GM12878 (cell line): ENCODE measurements at regions not wholly inside any gene's neighbourhood (a gene's known extent, or its start where the extent isn't known, plus 50 kb on each side); places are given as distances from the start of the nearest gene placed in this dataset.

ENCODE experiments used
- ATAC-seq: fragments of 200-7000 bp; cut with Tn5 transposase; 3 replicates; pipeline ENCODE4 v1.9.1; 2020; ENCODE audit warnings: mild to moderate bottlenecking, moderate library complexity
- BruUV-seq: library from RNA; stranded (reverse); fragments of 400-500 nt; replicated peaks from 2 replicates; lab custom pipeline; 2021; lab: Mats Ljungman, UMichigan
- CTCF ChIA-PET: fragments of 300-600 bp; sonication (Branson Sonifier 250); formaldehyde crosslinking; extraction: SDS; loops from one replicate; lab custom pipeline; 2021; ENCODE audit warnings: inconsistent platforms; lab: Yijun Ruan, JAX
- POLR2A ChIA-PET: fragments of 350-600 bp; formaldehyde crosslinking; extraction: SDS; loops from one replicate; lab custom pipeline; 2021; ENCODE audit warnings: inconsistent platforms; lab: Charles Lee
- RAD21 ChIA-PET: fragments of 300-600 bp; sonication (Branson Sonifier 250); formaldehyde crosslinking; loops from one replicate; lab custom pipeline; 2023; ENCODE audit warnings: antibody characterized with exemption; ENCODE audit not compliant: unreplicated experiment; lab: Charles Lee
- SMC1A ChIA-PET: fragments of 300-600 bp; sonication (Branson Sonifier 250); formaldehyde crosslinking; loops from one replicate; lab custom pipeline; 2023; ENCODE audit not compliant: unreplicated experiment, uncharacterized antibody; lab: Charles Lee
- DNase-seq: peaks from one replicate; pipeline ENCODE4 v3.0.0-alpha.2; 2011; ENCODE audit warnings: low read depth, low spot score
- FAIRE-seq: peaks from 3 replicates; lab custom pipeline; 2011; peaks lifted over from hg19 to GRCh38; lab: Jason Lieb, UNC
- H2AFZ ChIP-seq: 2 replicates; pipeline ENCODE4 v1.6.0; 2011; ENCODE audit warnings: low read depth, low read length, control low read depth; ENCODE audit not compliant: control insufficient read depth
- H3K27ac ChIP-seq: 2 replicates; pipeline ENCODE4 v1.5.1; 2011; ENCODE audit warnings: control low read depth; ENCODE audit not compliant: control insufficient read depth, insufficient read depth
- H3K27me3 ChIP-seq, 2 experiments: replicated peaks in 1 of 2; 2 replicates each; pipeline versions ENCODE4 v1.6.0 to v1.6.1; 2011; ENCODE audit warnings: low read length in 1 of 2; ENCODE audit not compliant: control insufficient read depth in 2 of 2, insufficient read depth in 2 of 2
- H3K36me3 ChIP-seq, 2 experiments: 2 replicates each; pipeline ENCODE4 v1.5.1; 2011; ENCODE audit warnings: low read length in 1 of 2; ENCODE audit not compliant: control insufficient read depth in 2 of 2, insufficient read depth in 2 of 2
- H3K4me1 ChIP-seq: 2 replicates; pipeline ENCODE4 v1.6.1; 2011; ENCODE audit warnings: mild to moderate bottlenecking, low read length, moderate library complexity, mixed read lengths; ENCODE audit not compliant: control insufficient read depth, insufficient read depth
- H3K4me2 ChIP-seq: 2 replicates; pipeline ENCODE4 v1.6.0; 2011; ENCODE audit warnings: control low read depth; ENCODE audit not compliant: control insufficient read depth, insufficient read depth
- H3K4me3 ChIP-seq: fragments of 200-600 bp; sonication (generic); 2 replicates; pipeline ENCODE4 v1.5.1; 2016
- H3K79me2 ChIP-seq: 2 replicates; pipeline ENCODE4 v1.6.0; 2011; ENCODE audit warnings: low read length; ENCODE audit not compliant: control insufficient read depth, insufficient read depth
- H3K9ac ChIP-seq: 2 replicates; pipeline ENCODE4 v1.8.0; 2011; ENCODE audit warnings: low read length, control low read depth, mixed read lengths; ENCODE audit not compliant: control insufficient read depth, insufficient read depth
- H3K9me3 ChIP-seq: replicated peaks from 3 replicates; pipeline ENCODE4 v1.5.1; 2011; ENCODE audit warnings: mild to moderate bottlenecking, low read length; ENCODE audit not compliant: control insufficient read depth, insufficient read depth
- H4K20me1 ChIP-seq: 2 replicates; pipeline ENCODE4 v1.6.0; 2011; ENCODE audit not compliant: control insufficient read depth, insufficient read depth
- BRCA1 ChIP-seq: IDR thresholded peaks from 2 replicates; pipeline ENCODE4 v1.6.1; 2011; ENCODE audit warnings: low read depth, low read length, improper control_type of control experiment
- CREB1 ChIP-seq: IDR thresholded peaks from 2 replicates; pipeline ENCODE4 v1.6.1; 2012; ENCODE audit warnings: low read depth, mild to moderate bottlenecking, inconsistent platforms
- ELK1 ChIP-seq: IDR thresholded peaks from 2 replicates; pipeline ENCODE4 v1.6.1; 2012; ENCODE audit warnings: low read depth, low read length, improper control_type of control experiment
- IKZF2 ChIP-seq, 2 experiments: fragments of 450-650 bp; IDR thresholded peaks; 2 replicates each; pipeline ENCODE4 v1.6.1; 2017; ENCODE audit warnings: mild to moderate bottlenecking in 2 of 2, moderate library complexity in 2 of 2
- IRF5 ChIP-seq: fragments of 450-650 bp; IDR thresholded peaks from 2 replicates; pipeline ENCODE4 v1.6.1; 2017; ENCODE audit warnings: borderline replicate concordance
- KDM1A ChIP-seq: fragments of 200-600 bp; sonication (generic); IDR thresholded peaks from 2 replicates; pipeline ENCODE4 v1.6.1; 2016; ENCODE audit warnings: borderline replicate concordance
- NFXL1 ChIP-seq: fragments of 450-650 bp; IDR thresholded peaks from 2 replicates; pipeline ENCODE4 v1.6.1; 2017; ENCODE audit warnings: antibody characterized with exemption, mild to moderate bottlenecking, borderline replicate concordance
- PAX5 ChIP-seq: IDR thresholded peaks from 2 replicates; pipeline ENCODE4 v1.6.1; 2011; ENCODE audit warnings: low read depth, low read length, borderline replicate concordance
- RBBP5 ChIP-seq: fragments of 200-600 bp; sonication (generic); conservative IDR thresholded peaks from 2 replicates; pipeline ENCODE4 v1.6.1; 2016
- RELA ChIP-seq: fragments of 450-650 bp; IDR thresholded peaks from 2 replicates; pipeline ENCODE4 v1.8.0; 2014; ENCODE audit warnings: borderline replicate concordance; ENCODE audit not compliant: partially characterized antibody
- SIN3A ChIP-seq: IDR thresholded peaks from 2 replicates; pipeline ENCODE4 v1.6.1; 2012; ENCODE audit warnings: low read depth, low read length, improper control_type of control experiment
- WGBS: methylation state at CpG from one replicate; pipeline ENCODE4 v1.1.6; 2016; ENCODE audit warnings: low lambda C conversion rate; ENCODE audit not compliant: insufficient replicate concordance, insufficient coverage; ENCODE audit errors: missing lambda C conversion rate; 5-methylcytosine and 5-hydroxymethylcytosine counted together
- in situ Hi-C: fragments of 300-500 bp; cut with MboI; formaldehyde crosslinking; loops from 9 replicates; pipeline ENCODE4 v1.14.3; 2018; ENCODE audit warnings: mixed read lengths
- intact Hi-C: fragments of 100-400 bp; cut with micrococcal nuclease; formaldehyde crosslinking; loops from one replicate; pipeline ENCODE4 v1.14.2; 2022; ENCODE audit not compliant: unreplicated experiment
- TF ChIP-seq, protein P1 (sequence below): fragments of 450-650 bp; IDR thresholded peaks from 2 replicates; pipeline ENCODE4 v1.6.1; 2018; ENCODE audit warnings: mild to moderate bottlenecking, low read depth, moderate library complexity; ENCODE audit not compliant: partially characterized antibody

- SMC1A ChIA-PET = interaction anchor here (0.7 kb wide), 1 partner anchor 64 kb away, joined by 3 read pairs; no protein-coding TSS in a partner anchor
- Histone ChIP-seq H3K36me3 (no peaks in the 10 kb centered on the region), H3K4me1 (no peaks in the 10 kb centered on the region), H3K79me2 (no peaks in the 10 kb centered on the region), H3K9me3 (no peaks in the 10 kb centered on the region), H3K4me2 (no peak overlapping the region), H3K4me3 (no peak overlapping the region), H3K27me3 (no peaks in the 10 kb centered on the region), H2AFZ (no peak overlapping the region), H3K27ac (no peak overlapping the region), H4K20me1 (no peaks in the 10 kb centered on the region), H3K9ac (no peak overlapping the region)
- CTCF ChIA-PET = no interaction called here
- no peak for TF ChIP-seq SIN3A
- POLR2A ChIA-PET = no interaction called here
- ATAC-seq = no peak
- WGBS = 0% methylated on average over 1 of the region's 1 CpG
- intact Hi-C loops = no loop called here
- in situ Hi-C loops = no loop called here
- RAD21 ChIA-PET = no interaction called here
- FAIRE-seq = no peak
- no peak for DNase-seq
- no TSS peak for BruUV-seq
Observed at GRCh38 chr4:170229006-170229405, 139.2 kb upstream of the AADAT start.

GRCh38 chr4:170227928-170228327, 138.2 kb upstream of the AADAT start:
- Histone ChIP-seq H3K36me3 (no peaks in the 10 kb centered on the region), H3K4me3 (no peak overlapping the region), H4K20me1 (no peaks in the 10 kb centered on the region), H3K9me3 (no peaks in the 10 kb centered on the region), H2AFZ (no peak overlapping the region), H3K27me3 (no peaks in the 10 kb centered on the region), H3K9ac (no peak overlapping the region), H3K4me2 (no peak overlapping the region), H3K79me2 (no peaks in the 10 kb centered on the region), H3K4me1 (no peaks in the 10 kb centered on the region), H3K27ac (no peak overlapping the region)
- in situ Hi-C loops = no loop called here
- 19% methylated on average over 2 of the region's 2 CpGs for WGBS
- ATAC-seq (no peak), DNase-seq (no peak), FAIRE-seq (no peak)
- no TSS peak for BruUV-seq
- intact Hi-C loops = no loop called here
- ChIA-PET SMC1A (no interaction called here), POLR2A (no interaction called here), RAD21 (no interaction called here), CTCF (interaction anchor here (0.9 to 1.4 kb wide), 2 partner anchors 25 to 31 kb away, joined by 3 read pairs; no protein-coding TSS in a partner anchor)
- no peak for TF ChIP-seq RELA
- TF ChIP-seq, protein P1, sequence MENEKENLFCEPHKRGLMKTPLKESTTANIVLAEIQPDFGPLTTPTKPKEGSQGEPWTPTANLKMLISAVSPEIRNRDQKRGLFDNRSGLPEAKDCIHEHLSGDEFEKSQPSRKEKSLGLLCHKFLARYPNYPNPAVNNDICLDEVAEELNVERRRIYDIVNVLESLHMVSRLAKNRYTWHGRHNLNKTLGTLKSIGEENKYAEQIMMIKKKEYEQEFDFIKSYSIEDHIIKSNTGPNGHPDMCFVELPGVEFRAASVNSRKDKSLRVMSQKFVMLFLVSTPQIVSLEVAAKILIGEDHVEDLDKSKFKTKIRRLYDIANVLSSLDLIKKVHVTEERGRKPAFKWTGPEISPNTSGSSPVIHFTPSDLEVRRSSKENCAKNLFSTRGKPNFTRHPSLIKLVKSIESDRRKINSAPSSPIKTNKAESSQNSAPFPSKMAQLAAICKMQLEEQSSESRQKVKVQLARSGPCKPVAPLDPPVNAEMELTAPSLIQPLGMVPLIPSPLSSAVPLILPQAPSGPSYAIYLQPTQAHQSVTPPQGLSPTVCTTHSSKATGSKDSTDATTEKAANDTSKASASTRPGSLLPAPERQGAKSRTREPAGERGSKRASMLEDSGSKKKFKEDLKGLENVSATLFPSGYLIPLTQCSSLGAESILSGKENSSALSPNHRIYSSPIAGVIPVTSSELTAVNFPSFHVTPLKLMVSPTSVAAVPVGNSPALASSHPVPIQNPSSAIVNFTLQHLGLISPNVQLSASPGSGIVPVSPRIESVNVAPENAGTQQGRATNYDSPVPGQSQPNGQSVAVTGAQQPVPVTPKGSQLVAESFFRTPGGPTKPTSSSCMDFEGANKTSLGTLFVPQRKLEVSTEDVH = no peak
- TF ChIP-seq KDM1A = no peak
- TF ChIP-seq BRCA1 = no peak
- TF ChIP-seq CREB1 = no peak
- no peak for TF ChIP-seq NFXL1
- TF ChIP-seq PAX5 = no peak
- TF ChIP-seq ELK1 = no peak
- TF ChIP-seq IKZF2 (IDR thresholded peaks at IDR 0.05) = no peak
- TF ChIP-seq IRF5 = no peak
- no peak for TF ChIP-seq RBBP5
